NB4 (cell line): ENCODE measurements at regions not wholly inside any gene's neighbourhood (a gene's known extent, or its start where the extent isn't known, plus 50 kb on each side); places are given as distances from the start of the nearest gene placed in this dataset.

Source experiments
- POLR2A ChIP-seq: IDR thresholded peaks from 2 replicates; pipeline ENCODE4 v1.6.1; 2011; ENCODE audit warnings: mild to moderate bottlenecking; ENCODE audit not compliant: insufficient read length; ENCODE audit errors: extremely low read depth
- TF ChIP-seq, protein P1 (sequence below): IDR thresholded peaks from one replicate; pipeline ENCODE4 v1.5.1; 2012; ENCODE audit warnings: low read depth, low read length

DNA sequence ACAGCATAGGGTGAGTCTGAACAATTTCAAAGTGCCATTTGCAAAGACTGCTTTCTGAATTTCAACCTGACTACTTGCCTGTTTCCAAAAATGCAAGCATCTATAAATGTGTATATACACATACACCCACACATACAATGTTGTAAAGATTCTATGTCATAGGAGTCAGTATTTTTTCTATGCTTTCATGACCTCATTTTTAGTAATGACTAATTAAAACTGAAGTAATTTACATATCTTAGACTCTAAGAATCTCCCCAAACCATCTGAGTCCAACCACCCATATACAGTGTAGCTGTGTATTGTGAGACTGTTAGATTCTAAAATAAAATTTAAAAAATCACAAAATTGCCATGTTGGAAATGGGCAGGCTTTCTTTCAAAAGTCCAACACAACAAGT, 162.0 kb upstream of the STK17B start:
- TF ChIP-seq, protein P1, sequence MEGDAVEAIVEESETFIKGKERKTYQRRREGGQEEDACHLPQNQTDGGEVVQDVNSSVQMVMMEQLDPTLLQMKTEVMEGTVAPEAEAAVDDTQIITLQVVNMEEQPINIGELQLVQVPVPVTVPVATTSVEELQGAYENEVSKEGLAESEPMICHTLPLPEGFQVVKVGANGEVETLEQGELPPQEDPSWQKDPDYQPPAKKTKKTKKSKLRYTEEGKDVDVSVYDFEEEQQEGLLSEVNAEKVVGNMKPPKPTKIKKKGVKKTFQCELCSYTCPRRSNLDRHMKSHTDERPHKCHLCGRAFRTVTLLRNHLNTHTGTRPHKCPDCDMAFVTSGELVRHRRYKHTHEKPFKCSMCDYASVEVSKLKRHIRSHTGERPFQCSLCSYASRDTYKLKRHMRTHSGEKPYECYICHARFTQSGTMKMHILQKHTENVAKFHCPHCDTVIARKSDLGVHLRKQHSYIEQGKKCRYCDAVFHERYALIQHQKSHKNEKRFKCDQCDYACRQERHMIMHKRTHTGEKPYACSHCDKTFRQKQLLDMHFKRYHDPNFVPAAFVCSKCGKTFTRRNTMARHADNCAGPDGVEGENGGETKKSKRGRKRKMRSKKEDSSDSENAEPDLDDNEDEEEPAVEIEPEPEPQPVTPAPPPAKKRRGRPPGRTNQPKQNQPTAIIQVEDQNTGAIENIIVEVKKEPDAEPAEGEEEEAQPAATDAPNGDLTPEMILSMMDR, result no peak
- TF ChIP-seq POLR2A, result no peak
